ENCODE measurements at regions not wholly inside any gene's neighbourhood (a gene's known extent, or its start where the extent isn't known, plus 50 kb on each side); places are given as distances from the start of the nearest gene placed in this dataset.
"Not testable (repeated sequence)": the region's sequence is repeated elsewhere in the genome, so short reads cannot be mapped to it uniquely, and the experiment has no call there.

DNA sequence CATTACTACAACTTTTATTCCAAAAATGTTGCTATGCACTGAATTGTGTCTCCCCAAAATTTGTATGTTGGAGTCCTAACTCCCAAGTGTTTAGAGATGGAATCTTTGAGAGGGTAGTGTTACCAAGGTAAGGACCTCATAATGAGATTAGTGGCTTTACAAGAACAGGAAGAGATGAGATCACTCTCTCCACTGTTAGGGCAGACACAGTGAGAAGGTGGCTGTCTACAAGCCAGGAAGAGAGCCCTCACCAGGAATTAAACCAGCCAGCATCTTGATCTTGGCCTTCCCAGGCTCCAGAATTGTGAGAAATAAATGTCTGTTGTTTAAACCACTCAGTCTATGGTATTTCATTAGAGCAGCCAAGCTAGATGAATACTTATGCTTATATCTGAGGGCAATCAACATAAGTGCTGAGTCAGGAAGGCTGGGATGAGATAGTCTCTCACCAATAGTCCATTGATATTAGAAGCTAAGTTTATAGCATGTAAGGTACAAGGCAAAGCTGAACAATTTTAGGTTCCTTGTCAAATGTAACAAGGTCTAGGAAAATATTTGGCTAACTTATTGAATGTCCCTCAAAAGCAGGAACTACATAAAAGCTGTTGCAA, 317.6 kb upstream of the REG3G start:
- Mint-ChIP-seq H3K27ac (no peak overlapping the region), H3K4me1 (no peaks in the 10 kb centered on the region), H3K9me3 (peaks cover 0 to 7% of the 10 kb centered on the region in 2 donors), H3K4me3 (no peak overlapping the region), H3K27me3 (no peaks in the 10 kb centered on the region)
- ATAC-seq, result no peak
- no peak for DNase-seq

- Mint-ChIP-seq H3K9me3 (peaks cover 0 to 7% of the 10 kb centered on the region in 2 donors), H3K4me3 (no peak overlapping the region), H3K27ac (no peak overlapping the region), H3K27me3 (no peaks in the 10 kb centered on the region), H3K4me1 (no peaks in the 10 kb centered on the region)
- DNase-seq (no peak), ATAC-seq (no peak)
Observed at GRCh38 chr2:78710632-78711375, 314.7 kb upstream of the REG3G start.

GRCh38 chr2:78715293-78715692, 310.2 kb upstream of the REG3G start:
- H3K27ac Mint-ChIP-seq, result no peak overlapping the region
- DNase-seq, result no peak
- no peak overlapping the region for H3K4me3 Mint-ChIP-seq
- no peak for ATAC-seq
- peaks cover 0 to 19% of the 10 kb centered on the region in 2 donors for H3K9me3 Mint-ChIP-seq
- H3K27me3 Mint-ChIP-seq, result no peaks in the 10 kb centered on the region
- no peaks in the 10 kb centered on the region for H3K4me1 Mint-ChIP-seq

DNA sequence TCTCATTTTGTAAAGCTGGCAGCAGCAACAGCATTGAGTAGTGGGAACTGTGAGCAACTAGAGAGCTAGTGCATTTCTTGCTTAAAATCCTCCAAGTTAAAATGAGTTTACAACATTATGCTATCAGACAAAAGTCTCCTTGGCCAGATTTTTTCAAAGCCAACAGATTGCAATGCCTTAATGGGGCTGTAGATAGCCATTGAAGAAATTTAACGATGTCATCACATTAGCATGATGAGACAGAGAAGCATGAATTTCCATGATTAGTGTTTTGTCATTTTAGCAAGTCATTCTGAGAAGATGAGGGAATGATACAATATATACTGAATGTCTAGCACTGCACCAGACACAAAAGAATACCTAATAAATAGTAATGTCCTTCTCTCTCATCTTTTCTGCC, 307.5 kb upstream of the REG3G start:
- no peaks in the 10 kb centered on the region for H3K4me1 Mint-ChIP-seq
- peaks cover 0 to 14% of the 10 kb centered on the region in 2 donors for H3K9me3 Mint-ChIP-seq
- H3K27me3 Mint-ChIP-seq, result no peaks in the 10 kb centered on the region
- ATAC-seq (no peak), DNase-seq (no peak)
- no peak overlapping the region for H3K4me3 Mint-ChIP-seq
- no peak overlapping the region for H3K27ac Mint-ChIP-seq

DNA sequence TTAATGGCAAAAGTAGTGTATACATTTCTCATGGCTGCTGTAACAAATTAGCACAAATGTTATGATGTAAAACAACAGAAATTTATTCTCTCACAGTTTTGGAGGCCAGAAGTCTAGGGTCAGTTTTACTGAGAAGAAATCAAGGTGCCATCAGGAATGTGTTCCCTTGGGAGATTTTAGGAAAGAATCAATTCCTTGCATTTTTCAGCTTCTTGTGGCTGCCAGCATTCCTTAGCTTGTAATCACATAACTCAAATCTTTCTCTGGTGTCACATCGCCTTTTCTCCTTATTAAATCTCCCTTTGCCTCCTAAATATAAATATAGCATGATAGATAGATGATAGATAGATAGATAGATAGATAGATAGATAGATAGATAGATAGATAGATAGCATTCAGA, 307.0 kb upstream of the REG3G start:
- Mint-ChIP-seq H3K27ac (no peak overlapping the region), H3K27me3 (no peaks in the 10 kb centered on the region), H3K9me3 (peaks cover 0 to 14% of the 10 kb centered on the region in 2 donors), H3K4me1 (no peaks in the 10 kb centered on the region), H3K4me3 (no peak overlapping the region)
- DNase-seq, result no peak
- ATAC-seq, result no peak

DNA sequence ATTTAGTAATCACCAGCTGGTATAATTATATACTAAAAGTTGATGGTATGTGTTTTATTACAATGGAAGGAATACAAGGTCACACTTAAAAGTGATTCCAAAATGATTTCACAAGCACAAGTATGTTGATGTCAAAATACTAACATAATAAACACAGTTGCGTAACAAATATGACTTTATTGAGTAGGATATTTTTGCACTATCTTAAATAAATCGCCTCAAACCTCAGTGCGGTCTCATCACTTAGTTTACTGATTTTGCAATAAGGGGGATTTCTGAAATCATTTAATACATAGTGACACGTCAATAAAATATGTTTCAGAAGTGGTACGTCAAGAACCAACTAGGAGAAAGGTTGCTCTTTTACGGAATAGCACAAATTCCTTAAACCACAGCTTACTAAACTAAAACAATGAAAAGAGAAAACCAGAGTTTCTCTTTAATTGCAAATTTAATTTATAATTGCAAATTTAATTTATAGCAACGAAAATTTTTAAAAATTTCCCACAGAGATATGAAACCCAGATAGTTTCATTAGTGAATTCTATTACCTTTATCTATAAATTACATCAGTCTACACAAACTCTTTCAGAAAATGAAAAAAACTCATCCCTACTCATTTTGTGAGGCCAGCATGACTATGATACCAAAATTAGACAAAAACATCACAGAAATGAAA, 304.0 kb upstream of the REG3G start:
- H3K9me3 Mint-ChIP-seq, result peaks cover 6 to 23% of the 10 kb centered on the region in 2 donors
- H3K27ac Mint-ChIP-seq, result no peak overlapping the region
- no peak overlapping the region for H3K4me3 Mint-ChIP-seq
- DNase-seq (no peak), ATAC-seq (no peak)
- H3K4me1 Mint-ChIP-seq, result no peaks in the 10 kb centered on the region
- H3K27me3 Mint-ChIP-seq, result no peaks in the 10 kb centered on the region

DNA sequence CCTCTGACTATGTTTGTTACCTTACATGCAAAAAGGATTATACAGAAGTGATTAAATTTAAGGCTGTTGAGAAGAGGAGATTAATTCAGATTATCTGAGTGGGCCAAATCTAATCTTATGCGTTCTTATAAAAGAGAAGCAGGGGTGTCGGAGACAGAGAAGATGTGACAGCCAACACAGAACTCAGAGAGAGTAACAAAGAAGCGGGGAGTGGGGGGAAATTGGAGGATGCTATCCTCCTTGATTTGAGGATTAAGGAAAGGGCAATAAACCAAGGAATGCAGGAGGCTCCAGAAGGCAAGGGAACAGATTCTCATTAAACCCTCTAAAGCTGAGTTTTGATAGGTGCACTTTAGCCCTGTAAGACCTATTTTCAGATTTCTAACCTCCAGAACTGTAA, 291.3 kb upstream of the REG3G start:
- H3K4me1 Mint-ChIP-seq, result no peaks in the 10 kb centered on the region

DNA sequence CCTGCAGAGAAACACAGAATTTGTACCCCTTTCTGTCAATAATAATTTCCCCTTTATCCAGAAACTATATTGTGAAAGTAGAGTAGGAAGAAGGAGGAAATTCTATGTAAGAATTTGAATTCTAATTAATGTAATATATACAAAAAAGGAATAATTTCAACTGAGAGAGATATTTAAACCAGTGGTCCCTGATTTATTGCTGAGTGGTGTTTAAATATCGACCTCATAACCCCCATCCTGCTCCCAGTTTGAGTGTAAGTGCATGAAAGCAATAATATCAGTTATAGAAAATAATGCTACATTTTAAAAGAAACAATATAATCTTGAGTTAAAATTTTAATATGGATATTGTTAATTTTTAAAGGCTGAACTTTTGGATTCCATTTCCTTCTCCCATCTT, 286.2 kb upstream of the REG3G start:
- H3K27me3 Mint-ChIP-seq, result no peaks in the 10 kb centered on the region
- H3K9me3 Mint-ChIP-seq, result peaks cover 21 to 31% of the 10 kb centered on the region in 2 donors
- no peak overlapping the region for H3K27ac Mint-ChIP-seq
- DNase-seq, result no peak
- ATAC-seq, result no peak
- H3K4me1 Mint-ChIP-seq, result no peaks in the 10 kb centered on the region
- H3K4me3 Mint-ChIP-seq, result no peak overlapping the region

More for the DNA sequence above, 291.3 kb upstream of the REG3G start:
- Mint-ChIP-seq H3K4me3 (no peak overlapping the region), H3K27ac (no peak overlapping the region), H3K27me3 (no peaks in the 10 kb centered on the region), H3K9me3 (peaks cover 12 to 15% of the 10 kb centered on the region in 2 donors)
- no peak for DNase-seq
- no peak for ATAC-seq

DNA sequence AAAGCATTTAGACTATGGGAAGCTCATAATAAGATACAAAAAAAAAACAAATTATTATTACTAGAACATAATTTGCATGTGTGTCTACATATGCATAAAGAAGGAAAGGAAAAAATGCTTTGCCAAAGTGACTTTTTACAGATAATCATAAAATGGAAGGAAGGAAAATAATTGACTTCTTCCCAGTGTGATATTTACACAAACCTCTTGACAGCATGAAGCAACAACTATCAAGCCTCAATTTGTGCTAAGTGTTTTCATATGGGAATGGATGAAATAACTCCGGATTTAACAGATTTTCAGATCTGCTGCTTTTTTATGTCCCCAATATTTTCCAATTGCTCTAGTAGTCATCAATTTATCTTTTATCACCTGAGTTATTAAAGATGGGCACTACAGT, 275.9 kb upstream of the REG3G start:
- H3K4me3 Mint-ChIP-seq, result no peak overlapping the region
- H3K9me3 Mint-ChIP-seq, result no peaks in the 10 kb centered on the region
- DNase-seq (no peak), ATAC-seq (no peak)
- H3K27me3 Mint-ChIP-seq, result no peaks in the 10 kb centered on the region
- no peaks in the 10 kb centered on the region for H3K4me1 Mint-ChIP-seq
- no peak overlapping the region for H3K27ac Mint-ChIP-seq

DNA sequence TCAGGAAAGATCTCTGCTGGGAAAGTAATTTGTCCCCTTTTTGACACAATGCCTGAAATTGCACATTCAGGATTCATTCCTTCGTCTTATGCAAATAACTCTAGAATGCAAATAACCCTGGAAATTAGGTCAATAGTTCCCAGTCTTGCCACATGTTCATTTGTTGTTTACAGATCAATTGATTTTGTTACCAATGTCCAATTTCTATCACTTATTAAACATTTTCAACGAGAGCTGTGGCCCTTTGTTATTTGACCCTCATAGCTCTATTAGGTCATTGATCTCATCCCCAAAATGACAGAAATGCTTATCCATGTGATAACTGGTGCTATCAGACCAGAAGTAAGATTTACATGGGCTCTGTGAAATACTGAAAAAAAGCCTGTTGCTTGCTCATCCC, 275.3 kb upstream of the REG3G start:
- Mint-ChIP-seq H3K9me3 (no peaks in the 10 kb centered on the region), H3K4me3 (no peak overlapping the region)

GRCh38 chr2:78754930-78755329, 270.6 kb upstream of the REG3G start:
- Mint-ChIP-seq H3K27ac (no peak overlapping the region), H3K4me1 (no peaks in the 10 kb centered on the region), H3K27me3 (no peaks in the 10 kb centered on the region), H3K4me3 (no peak overlapping the region), H3K9me3 (peaks cover 0 to 18% of the 10 kb centered on the region in 2 donors)
- ATAC-seq (no peak), DNase-seq (no peak)

More for the DNA sequence above, 275.3 kb upstream of the REG3G start:
- no peak for ATAC-seq
- H3K27me3 Mint-ChIP-seq, result no peaks in the 10 kb centered on the region
- DNase-seq, result no peak
- H3K27ac Mint-ChIP-seq, result no peak overlapping the region
- H3K4me1 Mint-ChIP-seq, result no peaks in the 10 kb centered on the region

GRCh38 chr2:78757191-78757590, 268.3 kb upstream of the REG3G start:
- no peak for ATAC-seq
- H3K27me3 Mint-ChIP-seq, result no peaks in the 10 kb centered on the region
- no peak overlapping the region for H3K4me3 Mint-ChIP-seq
- H3K4me1 Mint-ChIP-seq, result no peaks in the 10 kb centered on the region
- no peak overlapping the region for H3K27ac Mint-ChIP-seq
- DNase-seq, result no peak
- H3K9me3 Mint-ChIP-seq, result peaks cover 21 to 41% of the 10 kb centered on the region in 2 donors

DNA sequence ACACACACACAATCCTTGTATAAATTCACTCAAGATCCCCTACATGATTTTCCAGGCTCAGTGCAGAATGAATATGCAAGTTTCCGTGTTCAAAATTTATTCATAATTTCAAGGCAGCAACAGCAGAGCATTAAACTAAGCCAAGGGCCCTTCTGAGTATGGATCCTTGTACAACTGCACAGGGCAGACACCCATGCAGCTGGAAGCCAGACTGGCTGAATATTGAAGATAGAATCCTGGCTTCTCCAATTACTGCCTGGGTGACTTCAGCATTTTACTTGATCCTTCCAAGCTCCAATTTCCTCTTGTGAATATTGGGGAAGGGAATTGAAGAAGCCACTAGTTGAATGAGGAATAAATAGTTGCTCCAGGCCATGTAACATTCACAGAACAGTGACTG, 267.9 kb upstream of the REG3G start:
- no peak for ATAC-seq
- H3K4me1 Mint-ChIP-seq, result no peaks in the 10 kb centered on the region
- no peaks in the 10 kb centered on the region for H3K27me3 Mint-ChIP-seq
- no peak overlapping the region for H3K27ac Mint-ChIP-seq
- H3K4me3 Mint-ChIP-seq, result no peak overlapping the region
- DNase-seq, result no peak
- peaks cover 24 to 45% of the 10 kb centered on the region in 2 donors for H3K9me3 Mint-ChIP-seq

DNA sequence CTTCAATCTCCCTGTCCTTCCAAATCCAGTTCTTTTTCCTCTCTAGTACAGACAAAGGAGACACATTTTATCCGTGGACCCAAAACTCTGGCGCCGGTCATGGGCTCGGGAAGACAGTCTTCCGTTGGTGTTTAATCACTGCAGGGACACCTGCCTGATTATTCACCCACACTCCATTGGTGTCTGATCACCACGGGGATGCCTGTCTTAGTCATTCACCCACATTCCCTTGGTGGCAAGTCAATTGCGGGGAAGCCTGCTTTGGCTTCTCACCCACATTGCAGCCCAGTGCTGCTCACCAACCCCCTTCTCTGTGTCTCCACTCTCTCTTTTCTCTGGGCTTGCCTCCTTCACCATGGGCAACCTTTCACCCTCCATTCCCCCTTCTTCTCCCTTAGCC, 266.7 kb upstream of the REG3G start:
- H3K27me3 Mint-ChIP-seq, ATAC-seq, H3K4me1 Mint-ChIP-seq, H3K4me3 Mint-ChIP-seq, H3K27ac Mint-ChIP-seq, DNase-seq: not testable (repeated sequence)
- peaks cover 28 to 57% of the 10 kb centered on the region in 2 donors for H3K9me3 Mint-ChIP-seq

DNA sequence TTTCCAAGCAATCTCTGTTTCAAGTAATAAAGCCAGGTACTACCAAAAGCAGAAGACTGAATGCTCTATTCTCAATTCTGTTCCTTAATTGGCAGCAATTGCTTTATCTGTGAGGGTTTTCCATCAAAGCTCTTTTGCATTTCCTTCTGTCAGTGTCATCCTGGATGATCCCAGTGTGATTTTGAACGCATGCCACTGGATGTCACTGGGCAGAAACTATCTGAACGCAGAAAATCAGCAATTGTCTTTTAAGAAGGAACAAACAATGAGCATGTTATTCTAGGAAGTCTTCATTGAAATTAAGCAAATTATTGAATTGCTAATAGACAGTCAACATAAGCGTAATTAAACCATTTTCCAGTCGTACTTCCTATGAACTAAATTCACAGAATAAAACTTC, 259.0 kb upstream of the REG3G start:
- no peak overlapping the region for H3K27ac Mint-ChIP-seq
- ATAC-seq (no peak), DNase-seq (no peak)
- no peaks in the 10 kb centered on the region for H3K4me1 Mint-ChIP-seq
- peaks cover 26 to 27% of the 10 kb centered on the region in 2 donors for H3K9me3 Mint-ChIP-seq
- no peak overlapping the region for H3K4me3 Mint-ChIP-seq
- no peaks in the 10 kb centered on the region for H3K27me3 Mint-ChIP-seq

DNA sequence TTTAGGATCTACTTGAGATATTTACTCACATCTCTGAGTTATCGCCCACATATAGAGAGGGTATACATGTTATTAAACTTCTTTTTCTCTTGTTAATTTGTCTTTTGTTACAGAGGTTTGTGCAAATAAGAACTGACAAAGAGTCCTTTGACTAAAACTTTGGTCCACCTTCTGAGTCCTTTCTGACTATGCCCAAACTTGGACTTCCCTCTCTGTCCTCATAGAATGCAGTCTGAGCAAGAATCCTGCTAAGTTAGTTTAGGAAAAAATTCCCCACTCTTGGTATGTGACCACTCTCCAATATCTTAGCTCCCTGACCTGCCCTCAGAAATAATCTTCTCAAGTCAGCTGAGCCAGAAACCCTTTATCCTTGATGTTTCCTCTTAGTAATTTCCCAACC, 257.5 kb upstream of the REG3G start:
- Mint-ChIP-seq H3K4me1 (no peaks in the 10 kb centered on the region), H3K9me3 (peaks cover 11 to 18% of the 10 kb centered on the region in 2 donors), H3K27me3 (no peaks in the 10 kb centered on the region), H3K27ac (no peak overlapping the region), H3K4me3 (no peak overlapping the region)
- ATAC-seq (no peak), DNase-seq (no peak)
